Adrenal gland (tissue), 9 donors: ENCODE measurements at regions not wholly inside any gene's neighbourhood (a gene's known extent, or its start where the extent isn't known, plus 50 kb on each side); places are given as distances from the start of the nearest gene placed in this dataset.
"Not testable (repeated sequence)": the region's sequence is repeated elsewhere in the genome, so short reads cannot be mapped to it uniquely, and the experiment has no call there.

ENCODE experiments used
- DNase-seq, 7 donors: peaks; one replicate each; pipeline ENCODE4 v3.0.0-alpha.2; 2019 to 2020
- H3K27ac ChIP-seq, 5 donors: fragments of 200-600 bp; sonication (generic) in 4 of 5; 1 replicate in 3 of 5; 2 replicates in 2 of 5; pipeline versions ENCODE4 v1.5.1 to v1.8.0; 2016 to 2020; ENCODE audit warnings: mild to moderate bottlenecking in 1 of 5
- H3K27me3 ChIP-seq: fragments of 200-600 bp; 2 replicates; pipeline ENCODE4 v1.8.0; 2021
- H3K36me3 ChIP-seq, 2 donors: fragments of 200-600 bp; replicated peaks in 1 of 2; 1 replicate in 1 of 2; 2 replicates in 1 of 2; pipeline versions ENCODE4 v1.5.1 to v1.8.0; 2018 to 2022
- H3K4me1 ChIP-seq, 2 donors: fragments of 200-600 bp; replicated peaks in 1 of 2; 1 replicate in 1 of 2; 2 replicates in 1 of 2; pipeline versions ENCODE4 v1.5.1 to v1.8.0; 2018 to 2021
- H3K4me3 ChIP-seq, 4 donors: fragments of 200-600 bp; sonication (generic) in 3 of 4; one replicate each; pipeline ENCODE4 v1.5.1; 2016 to 2018
- H3K9me3 ChIP-seq, 3 donors: fragments of 200-600 bp; sonication (generic) in 1 of 3; replicated peaks in 1 of 3; 1 replicate in 2 of 3; 2 replicates in 1 of 3; pipeline versions ENCODE4 v1.5.1 to v1.8.0; 2016 to 2021
- CTCF ChIP-seq, 6 experiments: fragments of 450-650 bp in 4 of 6; fragments of 200-600 bp in 2 of 6; sonication (generic) in 1 of 6; IDR thresholded peaks; 1 replicate in 5 of 6; 2 replicates in 1 of 6; pipeline versions ENCODE4 v1.5.1 to v1.8.0; 2016 to 2021; ENCODE audit warnings: antibody characterized with exemption in 6 of 6, mild to moderate bottlenecking in 2 of 6, moderate library complexity in 1 of 6
- POLR2A ChIP-seq, 2 donors: fragments of 450-650 bp; IDR thresholded peaks; one replicate each; pipeline ENCODE4 v1.6.1; 2017; ENCODE audit warnings: antibody characterized with exemption in 2 of 2, mild to moderate bottlenecking in 2 of 2, moderate library complexity in 1 of 2
- WGBS, 4 donors: extraction: QIAGEN DNeasy Blood & Tissue Kit in 2 of 4; methylation state at CpG; one replicate each; pipeline versions ENCODE4 v1.1.5 to v1.1.7; 2013 to 2017; 5-methylcytosine and 5-hydroxymethylcytosine counted together
- intact Hi-C, 2 donors: fragments of 100-400 bp; cut with DNase I; formaldehyde crosslinking; loops; one replicate each; pipeline versions ENCODE4 v1.14.1 to v1.15.0; 2022 to 2023
- donor health status: healthy with polysubstance abuse.
- donor health status: Bipolar disorder and iron deficiency.
- donor health status: DM: yes; HTN: yes; CAD: no.
- donor health status: DM: no; HTN: no; CAD: no.
- donor health status: DM: no; HTN: no; CAD: no.

- TF ChIP-seq CTCF (IDR thresholded peaks at IDR 0.05) (no peak), POLR2A (IDR thresholded peaks at IDR 0.05) (no peak)
- Histone ChIP-seq H3K4me1 (peaks cover 0 to 3% of the 10 kb centered on the region in 2 donors), H3K9me3 (no peaks in the 10 kb centered on the region), H3K36me3 (no peaks in the 10 kb centered on the region), H3K27ac (peak overlapping the region in 1 of 5 donors; percentile 30), H3K27me3 (no peaks in the 10 kb centered on the region), H3K4me3 (no peak overlapping the region)
- intact Hi-C loops: no loop called here
- no peak for DNase-seq
- WGBS, 4 donors: 45 to 70% (median 66%) methylated on average over 5 of the region's 5 CpGs
Observed at GRCh38 chr16:29126616-29127015, 141.8 kb downstream of the LAT start.

- Histone ChIP-seq H3K4me1 (peaks cover 0 to 3% of the 10 kb centered on the region in 2 donors), H3K36me3 (no peaks in the 10 kb centered on the region), H3K4me3 (no peak overlapping the region), H3K27me3 (no peaks in the 10 kb centered on the region), H3K27ac (peak overlapping the region in 1 of 5 donors; percentile 30), H3K9me3 (no peaks in the 10 kb centered on the region)
- intact Hi-C loops: no loop called here
- DNase-seq: peak in 2 of 7 donors; percentile 26 to 52
- TF ChIP-seq POLR2A (IDR thresholded peaks at IDR 0.05) (no peak), CTCF (IDR thresholded peaks at IDR 0.05) (no peak)
- 77 to 95% (median 81%) methylated on average over 13 to 15 of the region's 15 CpGs for WGBS, 4 donors
Observed at GRCh38 chr16:29126057-29126494, 141.2 kb downstream of the LAT start.

GRCh38 chr16:29124828-29125227 lies 140.0 kb downstream of the LAT start:
- peak in 1 of 7 donors; percentile 27 for DNase-seq
- Histone ChIP-seq H3K27me3 (no peaks in the 10 kb centered on the region), H3K9me3 (no peaks in the 10 kb centered on the region), H3K4me1 (peaks cover 0 to 3% of the 10 kb centered on the region in 2 donors), H3K27ac (no peak overlapping the region), H3K4me3 (no peak overlapping the region), H3K36me3 (no peaks in the 10 kb centered on the region)
- intact Hi-C loops: no loop called here
- 84 to 95% (median 92%) methylated on average over 7 to 8 of the region's 8 CpGs for WGBS, 4 donors
- TF ChIP-seq POLR2A (IDR thresholded peaks at IDR 0.05): no peak

- intact Hi-C loops: not testable (repeated sequence)
Observed at GRCh38 chr16:29124162-29124561, 139.3 kb downstream of the LAT start.

GRCh38 chr16:29120680-29121079 lies 135.8 kb downstream of the LAT start:
- 84 to 92% (median 90%) methylated on average over 10 to 11 of the region's 11 CpGs for WGBS, 4 donors
- H3K27me3 ChIP-seq, H3K9me3 ChIP-seq, H3K4me3 ChIP-seq, DNase-seq, H3K27ac ChIP-seq, H3K36me3 ChIP-seq, intact Hi-C loops: not testable (repeated sequence)
- H3K4me1 ChIP-seq: peaks cover 0 to 12% of the 10 kb centered on the region in 2 donors

More at GRCh38 chr16:29124162-29124561, 139.3 kb downstream of the LAT start:
- WGBS, 4 donors: 86 to 96% (median 94%) methylated on average over 7 of the region's 7 CpGs
- not testable (repeated sequence) for H3K4me1 ChIP-seq, H3K4me3 ChIP-seq, H3K27me3 ChIP-seq, H3K36me3 ChIP-seq, H3K27ac ChIP-seq, H3K9me3 ChIP-seq
- DNase-seq: peak in 1 of 7 donors; percentile 15

GRCh38 chr16:29118301-29118957 lies 133.6 kb downstream of the LAT start:
- not testable (repeated sequence) for H3K4me3 ChIP-seq, H3K27me3 ChIP-seq, H3K9me3 ChIP-seq, H3K36me3 ChIP-seq
- Histone ChIP-seq H3K4me1 (peaks cover 0 to 18% of the 10 kb centered on the region in 2 donors), H3K27ac (peak overlapping the region in 2 of 5 donors; percentile 26 to 79)
- intact Hi-C loops: loop anchor here in 1 of 2 donors (10.0 kb wide), 1 partner anchor 136 kb away; no protein-coding TSS in a partner anchor
- DNase-seq: peak; percentile 57 to 90 (median 83)
- peak in 1 of 2 donors; percentile 30 for TF ChIP-seq POLR2A (IDR thresholded peaks at IDR 0.05)
- 32 to 40% (median 35%) methylated on average over 11 to 15 of the region's 15 CpGs for WGBS, 4 donors
